ENCODE measurements at regions not wholly inside any gene's neighbourhood (a gene's known extent, or its start where the extent isn't known, plus 50 kb on each side); places are given as distances from the start of the nearest gene placed in this dataset.
A peak's percentile ranks its signal among the peaks of the same experiment; 100 is the strongest.

- DNase-seq, result no peak
Measured at GRCh38 chr6:54010340-54011276, 100.6 kb upstream of the MLIP start.

GRCh38 chr6:54011277-54011648 is 100.0 kb upstream of the MLIP start:
- DNase-seq, result no peak

DNA sequence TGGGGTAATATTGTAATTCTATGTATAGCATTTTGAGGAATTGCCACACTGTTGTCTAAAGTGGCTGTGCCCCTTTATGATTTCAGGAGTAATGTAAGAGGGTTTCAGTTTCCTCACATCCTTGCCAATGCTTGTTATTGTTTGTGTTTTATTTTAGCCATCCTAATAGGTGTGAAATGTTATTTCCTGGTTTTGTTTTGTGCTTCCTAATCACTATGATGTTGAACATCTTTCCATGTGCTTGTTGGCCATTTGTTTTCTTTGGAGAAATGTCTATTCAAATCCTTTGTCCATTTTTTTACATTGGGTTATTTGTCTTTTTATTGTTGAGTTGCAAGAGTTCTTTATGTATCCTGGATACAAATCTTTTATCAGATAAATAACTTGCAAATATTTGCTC is 97.3 kb upstream of the MLIP start:
- DNase-seq, result no peak

DNA sequence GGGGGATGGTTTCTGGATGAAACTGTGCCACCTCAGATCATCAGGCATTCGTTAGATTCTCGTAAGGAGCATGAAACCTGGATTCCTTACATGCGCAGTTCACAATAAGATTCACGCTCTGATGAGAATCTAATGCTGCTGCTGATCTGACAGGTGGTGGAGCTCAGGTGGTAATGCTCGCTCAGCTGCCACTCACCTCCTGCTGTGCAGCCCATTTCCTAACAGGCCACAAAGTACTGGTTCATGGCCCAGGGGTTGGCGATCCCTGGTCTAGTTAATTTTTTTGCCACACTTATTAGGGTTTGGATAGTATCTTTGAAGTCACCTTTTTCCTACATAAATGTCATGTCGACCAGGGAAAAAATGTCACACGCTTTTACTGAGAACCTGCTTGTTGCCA is 96.8 kb upstream of the MLIP start:
- no peak for DNase-seq

- DNase-seq, result no peak
Measured at GRCh38 chr6:54017877-54018276, 93.4 kb upstream of the MLIP start.

DNA sequence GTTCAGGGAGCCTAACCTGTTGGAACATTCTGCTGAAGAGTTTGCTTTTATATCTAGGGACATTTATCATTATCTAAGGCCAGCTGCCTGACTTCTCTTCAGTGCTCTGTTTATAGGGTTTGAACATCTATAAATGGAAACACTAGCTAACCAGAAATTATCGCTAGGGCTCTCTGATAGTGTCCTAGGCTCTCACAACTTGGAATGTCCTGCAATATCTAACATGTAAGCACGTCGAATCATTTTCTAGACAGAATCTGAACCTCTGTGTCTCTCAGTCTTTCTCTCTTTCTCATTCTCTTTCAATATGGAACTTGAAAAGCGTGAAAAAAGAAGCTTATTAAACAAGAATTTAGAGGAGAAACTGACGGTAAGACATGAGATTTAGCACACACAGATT is 92.5 kb upstream of the MLIP start:
- no peak for DNase-seq

DNA sequence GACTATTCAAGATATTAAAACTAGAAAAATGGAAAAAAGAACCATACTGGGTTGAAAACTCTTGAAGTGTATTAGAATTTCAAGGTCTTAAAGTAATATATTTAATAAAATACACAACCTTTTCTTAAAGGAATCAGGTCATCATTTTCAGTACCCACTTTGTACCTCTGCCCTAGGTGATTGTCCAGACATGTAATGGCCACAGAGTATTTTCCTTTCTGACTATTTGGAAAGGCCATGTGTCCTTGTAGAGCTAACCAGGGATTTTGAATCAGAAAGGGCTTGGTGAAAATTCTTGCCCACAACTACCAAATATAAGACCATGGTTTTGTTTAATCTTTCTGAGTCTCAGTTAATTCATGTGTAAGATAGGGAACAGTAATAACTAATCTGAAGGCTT is 91.4 kb upstream of the MLIP start:
- no peak for DNase-seq

DNA sequence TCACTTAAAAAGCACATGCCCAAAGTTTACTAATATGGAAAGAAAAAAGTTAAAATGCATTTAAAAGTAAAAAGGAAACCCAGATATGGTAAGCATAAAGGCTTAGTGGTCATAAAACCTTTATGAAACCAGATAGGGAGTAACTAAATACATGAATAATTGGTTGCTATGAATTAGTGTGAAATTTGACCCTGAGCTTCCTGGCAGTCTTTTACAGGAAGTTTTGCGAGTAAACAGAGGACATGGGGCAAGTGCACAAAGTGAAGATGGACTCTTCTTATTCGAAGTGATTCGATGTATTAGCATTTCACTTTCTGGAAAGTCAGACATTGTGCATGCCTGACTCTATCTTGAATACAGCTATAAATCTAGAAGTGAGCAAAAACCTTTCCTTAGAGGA is 90.9 kb upstream of the MLIP start:
- no peak for DNase-seq

GRCh38 chr6:54026652-54027400 is 84.4 kb upstream of the MLIP start:
- no peak for DNase-seq

DNA sequence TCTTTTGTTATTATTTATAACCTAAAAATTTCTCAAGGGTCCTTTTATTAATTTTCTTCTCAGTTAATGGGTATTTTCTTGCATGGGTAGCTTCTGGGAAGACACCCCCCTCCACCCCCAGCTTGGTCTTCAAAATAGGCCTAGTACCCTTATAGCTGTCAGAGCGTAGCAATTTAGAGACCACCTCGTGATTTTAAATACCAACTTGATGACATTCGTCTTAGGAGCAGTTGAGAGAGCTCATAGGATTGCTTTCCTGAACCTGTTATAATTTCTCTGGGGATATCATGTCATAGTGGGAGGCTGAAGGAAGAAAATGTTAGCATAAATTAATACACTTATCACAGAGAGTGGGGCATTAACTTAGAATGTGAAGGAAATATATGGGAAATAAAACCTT is 83.1 kb upstream of the MLIP start:
- no peak for DNase-seq

GRCh38 chr6:54029187-54029586 is 82.1 kb upstream of the MLIP start:
- no peak for DNase-seq

GRCh38 chr6:54031169-54031568 is 80.1 kb upstream of the MLIP start:
- peak in 1 of 2 experiments; percentile 39 for DNase-seq

GRCh38 chr6:54037277-54037779 is 73.9 kb upstream of the MLIP start:
- no peak for DNase-seq

DNA sequence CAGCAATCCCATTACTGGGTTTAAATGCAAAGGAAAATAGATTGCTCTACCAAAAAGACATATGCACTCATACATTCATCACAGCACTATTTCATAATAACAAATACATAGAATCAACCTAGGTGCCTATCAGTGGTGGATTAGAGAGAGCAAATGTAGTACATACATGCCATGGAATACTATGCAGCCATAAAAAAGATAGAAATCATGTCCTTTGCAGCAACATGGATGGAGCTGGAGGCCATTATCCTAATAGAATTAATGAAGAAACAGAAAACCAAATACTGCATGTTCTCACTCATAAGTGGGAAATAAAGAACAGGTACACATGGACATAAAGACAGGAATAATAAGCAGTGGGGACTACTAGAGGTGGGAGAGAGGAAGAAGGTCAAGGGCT is 70.7 kb upstream of the MLIP start:
- DNase-seq, result no peak

DNA sequence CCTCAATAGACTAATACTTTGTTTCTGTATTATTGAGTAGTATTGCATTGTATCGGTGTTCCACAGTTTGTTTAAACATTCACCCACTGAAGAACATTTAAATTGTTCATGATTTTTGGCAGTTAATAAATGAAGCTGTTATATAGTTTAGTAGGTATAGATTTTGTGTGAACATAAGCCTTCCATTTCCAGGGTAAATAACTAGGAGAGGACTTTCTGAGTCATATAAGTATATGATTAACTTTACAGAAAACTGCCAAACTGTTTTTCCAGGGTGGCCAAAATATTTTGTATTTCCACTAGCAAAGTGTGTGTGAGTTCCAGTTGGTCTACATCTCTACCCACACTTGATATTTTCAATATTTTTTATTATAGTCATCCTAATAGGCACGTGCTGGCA is 70.0 kb upstream of the MLIP start:
- DNase-seq, result no peak

DNA sequence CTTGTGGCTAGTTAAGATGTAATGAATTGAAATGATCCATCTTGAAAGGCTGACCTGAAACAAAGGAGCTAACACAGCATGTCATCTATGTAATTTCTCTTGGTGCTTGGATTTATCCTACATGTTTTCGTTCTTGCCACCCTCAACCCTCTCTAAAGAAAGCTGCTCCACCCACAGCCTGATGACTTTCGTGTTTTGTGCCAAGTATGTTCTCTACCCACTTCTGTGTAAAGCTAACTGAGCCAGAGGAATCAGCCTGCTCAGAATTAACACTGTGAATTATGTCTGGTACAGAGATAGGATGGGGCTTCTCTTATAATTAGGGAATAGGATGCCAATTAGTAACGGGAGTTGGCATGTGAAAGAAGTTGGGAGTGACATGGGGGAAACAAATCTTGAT is 67.9 kb upstream of the MLIP start:
- DNase-seq, result no peak

DNA sequence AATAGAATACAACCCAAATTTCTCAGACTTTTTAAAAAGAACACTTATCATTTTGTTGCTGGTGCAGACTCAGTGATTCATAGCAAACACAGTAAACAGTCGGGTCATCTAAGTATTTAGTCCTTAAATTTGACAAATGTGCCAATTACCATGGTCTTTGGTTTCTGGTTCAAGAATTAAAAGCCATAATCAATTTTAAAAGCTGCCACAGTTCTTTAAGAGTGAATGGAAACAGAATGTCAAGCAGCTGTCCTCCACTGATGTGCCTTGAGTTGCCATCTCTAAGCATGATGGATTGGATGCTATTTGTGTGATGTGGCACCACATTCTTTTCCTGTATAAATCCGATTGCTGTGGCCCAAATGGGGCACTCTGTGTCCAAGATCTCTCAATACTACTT is 67.2 kb upstream of the MLIP start:
- DNase-seq, result no peak

DNA sequence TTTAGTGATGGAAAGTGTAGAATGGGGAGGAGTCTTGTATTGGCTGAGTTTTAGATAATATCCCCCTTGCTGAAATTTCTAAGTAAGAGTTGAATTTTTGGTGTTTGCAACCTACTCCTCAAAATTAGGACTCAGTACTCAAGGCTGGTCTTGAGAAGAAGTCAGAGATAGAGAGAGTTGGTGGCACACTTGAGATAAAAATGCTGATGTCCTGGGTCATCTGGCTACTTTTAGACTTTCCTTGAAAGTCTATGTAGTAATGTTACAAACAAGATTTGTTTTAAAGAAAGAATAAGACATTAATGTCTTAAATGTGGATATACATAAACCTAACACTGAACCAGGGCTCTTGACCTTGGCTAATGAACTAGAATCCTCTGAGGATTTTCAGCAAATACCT is 62.5 kb upstream of the MLIP start:
- no peak for DNase-seq

- no peak for DNase-seq
Measured at GRCh38 chr6:54050750-54051149, 60.5 kb upstream of the MLIP start.

- DNase-seq, result no peak
Measured at GRCh38 chr6:54053881-54054391, 57.3 kb upstream of the MLIP start.

DNA sequence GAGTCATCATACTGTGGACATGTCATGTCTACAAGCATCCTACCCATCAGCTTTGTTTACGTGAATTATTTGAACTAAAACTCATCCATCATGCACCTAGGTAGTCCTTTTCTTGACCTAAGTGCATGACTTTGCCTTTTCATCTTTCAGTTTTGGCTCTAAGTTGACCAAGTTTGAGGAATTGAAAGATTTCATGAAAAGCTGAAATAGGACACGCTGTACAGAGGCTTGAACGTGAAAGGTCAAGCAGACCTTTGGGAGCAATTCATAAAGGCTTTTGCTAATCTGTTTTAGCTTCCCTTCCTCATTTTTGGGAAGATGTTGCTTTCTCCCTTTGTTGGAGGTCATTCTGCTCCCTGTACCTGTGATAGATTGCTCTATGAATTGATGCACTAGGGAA is 55.1 kb upstream of the MLIP start:
- DNase-seq, result no peak

DNA sequence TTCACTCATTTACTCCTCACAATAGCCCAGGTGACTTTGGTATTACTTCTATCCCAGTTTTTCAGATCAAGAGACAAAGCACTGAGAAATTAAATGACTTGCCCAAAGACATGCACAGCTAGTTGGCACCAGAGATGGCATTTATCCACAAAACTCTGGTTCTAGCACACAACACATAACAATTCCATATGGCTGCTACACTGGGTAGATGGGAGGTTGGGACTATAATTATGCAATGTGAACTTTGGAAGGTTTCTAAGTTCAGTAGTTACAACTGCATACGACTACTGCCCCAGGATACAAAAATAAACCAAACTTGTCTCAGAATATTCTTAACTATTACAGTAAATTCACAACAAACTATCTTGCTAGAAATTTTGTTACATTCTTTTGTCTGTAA is 54.2 kb upstream of the MLIP start:
- DNase-seq, result no peak

DNA sequence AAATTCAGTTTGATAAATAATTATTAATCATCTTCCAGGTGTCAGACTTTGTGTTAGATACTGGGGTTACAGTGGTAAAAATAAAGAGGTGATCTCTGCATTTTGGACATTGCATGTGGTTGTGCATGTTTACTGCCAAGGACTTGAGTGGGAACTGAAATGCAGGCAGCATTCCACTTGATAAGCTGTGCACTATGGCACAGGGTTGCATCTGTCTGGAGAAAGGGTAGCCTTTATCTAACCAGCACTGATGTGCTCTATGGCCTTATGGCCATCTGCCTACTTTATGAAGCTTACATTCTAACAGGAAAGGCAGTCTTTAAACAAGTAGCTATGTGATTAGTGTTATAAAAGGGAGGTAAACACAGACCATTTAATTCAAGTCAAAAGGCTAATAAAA is 53.0 kb upstream of the MLIP start:
- no peak for DNase-seq

DNA sequence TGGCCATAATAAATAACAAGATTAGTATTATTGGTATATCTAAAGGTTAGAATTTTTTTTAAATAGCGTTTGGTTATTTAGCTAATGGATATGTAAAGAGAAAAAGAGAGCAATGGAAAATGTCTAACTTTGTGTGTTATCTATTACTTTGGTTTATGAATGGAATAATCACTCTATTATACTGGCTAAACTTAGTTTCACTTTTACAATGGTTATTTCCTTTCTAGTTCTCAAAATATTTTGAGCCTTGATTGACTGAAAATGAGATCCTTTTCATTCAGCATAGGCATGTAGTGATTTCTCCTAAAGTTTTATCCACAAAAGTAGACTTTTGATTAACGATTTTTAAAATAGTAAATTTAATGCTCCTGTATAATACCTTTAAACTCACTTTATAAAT is 51.6 kb upstream of the MLIP start:
- DNase-seq, result no peak

Data from NCI-H526 (cell line).